ENCODE measurements at regions not wholly inside any gene's neighbourhood (a gene's known extent, or its start where the extent isn't known, plus 50 kb on each side); places are given as distances from the start of the nearest gene placed in this dataset.

- Histone ChIP-seq H3K9me3 (ENCODE audit: control insufficient read depth, low read length) (no peaks in the 10 kb centered on the region), H3K79me2 (no peaks in the 10 kb centered on the region), H3K9ac (no peak overlapping the region), H3K4me3 (ENCODE audit: low read depth, low read length) (no peak overlapping the region), H3K4me1 (no peaks in the 10 kb centered on the region), H3K4me2 (ENCODE audit: low read length) (no peak overlapping the region), H3K27me3 (ENCODE audit: control insufficient read depth, insufficient read depth, low read length) (no peaks in the 10 kb centered on the region), H3K36me3 (ENCODE audit: control insufficient read depth, insufficient read depth, low read length) (no peaks in the 10 kb centered on the region), H3K27ac (no peak overlapping the region), H2AFZ (no peak overlapping the region)
- no peak for TF ChIP-seq CTCF (IDR thresholded peaks at IDR 0.05)
Observed at GRCh38 chr4:175394208-175394607, 417.9 kb downstream of the GPM6A start.

- no peaks in the 10 kb centered on the region for H3K79me2 ChIP-seq
- no peak overlapping the region for H3K4me2 ChIP-seq (ENCODE audit: low read length)
- H3K27me3 ChIP-seq (ENCODE audit: control insufficient read depth, insufficient read depth, low read length) = no peaks in the 10 kb centered on the region
- H3K9ac ChIP-seq = no peak overlapping the region
- no peaks in the 10 kb centered on the region for H3K9me3 ChIP-seq (ENCODE audit: control insufficient read depth, low read length)
- TF ChIP-seq CTCF (IDR thresholded peaks at IDR 0.05) = no peak
- H3K4me3 ChIP-seq (ENCODE audit: low read depth, low read length) = no peak overlapping the region
- no peak overlapping the region for H2AFZ ChIP-seq
- no peaks in the 10 kb centered on the region for H3K4me1 ChIP-seq
- no peaks in the 10 kb centered on the region for H3K36me3 ChIP-seq (ENCODE audit: control insufficient read depth, insufficient read depth, low read length)
- no peak overlapping the region for H3K27ac ChIP-seq
Observed at GRCh38 chr4:175405961-175406360, 406.1 kb downstream of the GPM6A start.

- Histone ChIP-seq H3K36me3 (ENCODE audit: control insufficient read depth, insufficient read depth, low read length) (no peaks in the 10 kb centered on the region), H3K9me3 (ENCODE audit: control insufficient read depth, low read length) (no peaks in the 10 kb centered on the region), H3K27ac (no peak overlapping the region), H3K4me3 (ENCODE audit: low read depth, low read length) (no peak overlapping the region), H3K4me1 (no peaks in the 10 kb centered on the region), H2AFZ (no peak overlapping the region), H3K9ac (no peak overlapping the region), H3K79me2 (no peaks in the 10 kb centered on the region), H3K27me3 (ENCODE audit: control insufficient read depth, insufficient read depth, low read length) (no peaks in the 10 kb centered on the region), H3K4me2 (ENCODE audit: low read length) (no peak overlapping the region)
- no peak for TF ChIP-seq CTCF (IDR thresholded peaks at IDR 0.05)
Observed at GRCh38 chr4:175407926-175408325, 404.1 kb downstream of the GPM6A start.

- Histone ChIP-seq H3K4me1 (no peaks in the 10 kb centered on the region), H3K36me3 (ENCODE audit: control insufficient read depth, insufficient read depth, low read length) (no peaks in the 10 kb centered on the region), H3K9ac (no peak overlapping the region), H3K4me2 (ENCODE audit: low read length) (no peak overlapping the region), H3K4me3 (ENCODE audit: low read depth, low read length) (no peak overlapping the region), H3K79me2 (no peaks in the 10 kb centered on the region), H3K9me3 (ENCODE audit: control insufficient read depth, low read length) (no peaks in the 10 kb centered on the region), H2AFZ (no peak overlapping the region), H3K27ac (no peak overlapping the region), H3K27me3 (ENCODE audit: control insufficient read depth, insufficient read depth, low read length) (no peaks in the 10 kb centered on the region)
- TF ChIP-seq CTCF (IDR thresholded peaks at IDR 0.05) = no peak
Observed at GRCh38 chr4:175411251-175411650, 400.8 kb downstream of the GPM6A start.

GRCh38 chr4:175412161-175412560 is 399.9 kb downstream of the GPM6A start:
- H3K9me3 ChIP-seq (ENCODE audit: control insufficient read depth, low read length) = no peaks in the 10 kb centered on the region
- no peak overlapping the region for H2AFZ ChIP-seq
- H3K27ac ChIP-seq = no peak overlapping the region
- H3K27me3 ChIP-seq (ENCODE audit: control insufficient read depth, insufficient read depth, low read length) = no peaks in the 10 kb centered on the region
- no peaks in the 10 kb centered on the region for H3K4me1 ChIP-seq
- TF ChIP-seq CTCF (IDR thresholded peaks at IDR 0.05) = no peak
- no peak overlapping the region for H3K4me2 ChIP-seq (ENCODE audit: low read length)
- H3K4me3 ChIP-seq (ENCODE audit: low read depth, low read length) = no peak overlapping the region
- no peaks in the 10 kb centered on the region for H3K79me2 ChIP-seq
- H3K36me3 ChIP-seq (ENCODE audit: control insufficient read depth, insufficient read depth, low read length) = no peaks in the 10 kb centered on the region
- no peak overlapping the region for H3K9ac ChIP-seq
